GM18867 (cell line): ENCODE measurements at regions not wholly inside any gene's neighbourhood (a gene's known extent, or its start where the extent isn't known, plus 50 kb on each side); places are given as distances from the start of the nearest gene placed in this dataset.

ENCODE experiments used
- ATAC-seq: cut with Tn5 transposase; IDR thresholded peaks from one replicate; pipeline ENCODE4 v1.9.1; 2021; ENCODE audit warnings: mild to moderate bottlenecking, moderate library complexity; ENCODE audit not compliant: unreplicated experiment

DNA sequence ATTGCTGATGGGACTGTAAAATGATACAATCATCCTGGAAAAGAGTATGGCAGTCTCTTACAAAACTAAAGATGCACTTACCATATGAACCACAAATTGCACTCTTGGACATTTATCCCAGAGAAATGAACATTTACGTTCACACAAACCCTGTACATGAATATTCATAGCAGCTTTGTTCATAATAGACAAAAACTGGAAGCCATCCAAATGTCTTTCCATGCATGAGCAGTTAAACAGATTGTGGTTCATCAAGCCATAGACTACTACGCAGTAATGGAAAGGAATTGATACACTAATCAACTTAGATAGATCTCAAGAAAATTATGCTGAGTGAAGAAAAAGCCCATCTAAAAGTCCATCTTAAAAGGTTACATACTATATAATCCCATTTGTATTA lies 156.1 kb upstream of the SLC39A10 start:
- ATAC-seq, result no peak

- no peak for ATAC-seq
These were observed 158.1 kb upstream of the SLC39A10 start for GRCh38 chr2:195498839-195499490.

GRCh38 chr2:195498176-195498575 lies 158.8 kb upstream of the SLC39A10 start:
- peak; percentile 85 for ATAC-seq

DNA sequence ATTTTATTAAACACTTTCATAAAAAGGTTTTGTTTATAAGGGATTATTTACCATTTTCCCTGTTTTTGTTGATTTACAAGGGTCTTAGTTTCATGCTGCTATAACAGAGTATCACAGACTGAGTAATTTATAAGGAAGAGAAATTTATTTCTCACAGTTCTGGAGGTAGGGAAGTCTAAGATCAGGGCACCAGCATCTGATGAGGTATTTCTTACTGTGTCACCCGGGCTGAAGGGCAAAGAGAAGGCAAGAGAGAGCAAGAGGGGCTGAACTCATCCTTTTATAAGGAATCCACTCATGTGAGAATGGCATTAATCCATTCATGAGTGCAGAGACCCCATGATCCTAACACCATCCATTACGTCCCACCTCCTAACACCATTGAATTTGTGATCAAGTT lies 160.0 kb upstream of the SLC39A10 start:
- no peak for ATAC-seq

DNA sequence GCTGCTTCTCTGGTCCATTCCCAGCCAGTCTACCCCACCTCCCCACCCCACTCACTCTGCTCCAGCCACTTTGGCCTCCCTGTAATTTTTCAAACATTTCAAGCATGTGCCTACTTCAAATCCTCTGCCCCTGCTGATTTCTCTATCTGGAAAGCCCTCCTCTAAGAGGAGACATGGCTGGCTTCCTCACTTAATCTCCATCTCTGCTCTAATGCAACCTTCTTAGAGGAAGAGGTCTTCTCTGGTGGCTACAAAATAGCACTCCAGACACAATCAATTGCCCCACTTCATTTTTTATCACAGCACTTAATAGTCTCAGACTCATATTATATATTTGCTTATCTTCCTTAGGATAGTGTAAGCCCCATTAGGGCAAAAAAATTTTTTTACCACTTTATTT lies 161.1 kb upstream of the SLC39A10 start:
- no peak for ATAC-seq

GRCh38 chr2:195495351-195495750 lies 161.7 kb upstream of the SLC39A10 start:
- no peak for ATAC-seq

- ATAC-seq, result no peak
These were observed 162.6 kb upstream of the SLC39A10 start for GRCh38 chr2:195494451-195494850.

- no peak for ATAC-seq
These were observed 163.6 kb upstream of the SLC39A10 start for GRCh38 chr2:195493416-195493815.

DNA sequence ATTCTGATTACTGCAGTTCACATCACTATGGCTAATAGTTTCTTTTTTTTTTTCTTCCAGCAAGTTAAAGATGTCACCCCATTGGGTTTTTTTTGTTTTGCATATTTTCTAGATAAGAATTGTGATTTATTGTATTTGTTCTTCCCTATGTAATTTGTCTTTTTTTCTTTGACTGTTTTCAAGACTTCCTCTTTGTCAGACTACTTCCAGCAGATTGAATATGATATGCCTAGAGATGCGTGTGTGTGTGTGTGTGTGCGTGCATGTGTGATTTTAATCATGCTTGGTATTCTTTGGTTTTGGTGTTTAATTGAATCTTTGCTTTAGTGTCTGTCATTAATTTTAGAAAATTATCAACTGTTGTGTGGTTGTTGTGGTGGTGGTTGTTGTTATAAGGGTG lies 166.7 kb upstream of the SLC39A10 start:
- no peak for ATAC-seq

DNA sequence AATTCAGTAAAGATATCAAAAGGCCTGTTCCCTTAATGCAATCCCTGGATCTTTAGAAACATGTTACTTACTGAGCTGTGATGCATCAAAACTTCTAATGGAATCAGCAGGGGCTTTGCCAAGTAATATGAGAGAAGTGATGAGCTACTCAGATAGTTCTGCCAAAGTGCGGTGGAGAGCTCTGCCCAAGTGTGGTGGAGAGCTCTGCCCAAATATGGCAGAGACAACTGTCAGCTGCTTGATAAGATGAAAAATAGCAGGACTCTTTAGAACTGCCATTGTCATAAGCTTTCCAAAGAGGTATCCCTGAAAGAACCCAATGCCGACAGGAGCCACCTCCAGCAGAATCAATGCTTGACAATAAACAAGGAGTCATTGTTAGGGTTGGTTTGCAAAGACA lies 167.9 kb upstream of the SLC39A10 start:
- no peak for ATAC-seq

DNA sequence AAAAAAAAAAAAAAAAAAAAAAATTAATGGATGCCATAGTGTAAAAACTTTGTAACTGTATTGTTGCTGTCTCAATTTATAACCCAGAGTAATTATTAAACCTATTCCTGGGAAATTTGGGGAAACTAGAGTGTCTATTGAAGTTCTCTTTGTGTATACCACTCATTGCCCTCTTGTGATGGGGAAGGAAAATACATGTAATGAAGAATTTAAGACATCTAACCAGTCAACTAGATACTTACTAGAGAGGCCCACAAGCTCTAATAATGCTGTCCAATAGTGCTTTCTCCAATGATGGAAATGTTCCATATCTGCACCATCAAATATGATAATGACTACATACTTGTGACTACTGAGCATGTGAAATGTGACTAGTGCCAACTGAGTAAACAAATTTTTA lies 168.5 kb upstream of the SLC39A10 start:
- no peak for ATAC-seq

GRCh38 chr2:195486987-195487644 lies 169.9 kb upstream of the SLC39A10 start:
- peak; percentile 93 for ATAC-seq

- no peak for ATAC-seq
These were observed 170.5 kb upstream of the SLC39A10 start for GRCh38 chr2:195486520-195486919.

- no peak for ATAC-seq
These were observed 175.0 kb upstream of the SLC39A10 start for GRCh38 chr2:195482010-195482409.

GRCh38 chr2:195480121-195480520 lies 176.9 kb upstream of the SLC39A10 start:
- no peak for ATAC-seq

- no peak for ATAC-seq
These were observed 177.6 kb upstream of the SLC39A10 start for GRCh38 chr2:195479407-195479806.

DNA sequence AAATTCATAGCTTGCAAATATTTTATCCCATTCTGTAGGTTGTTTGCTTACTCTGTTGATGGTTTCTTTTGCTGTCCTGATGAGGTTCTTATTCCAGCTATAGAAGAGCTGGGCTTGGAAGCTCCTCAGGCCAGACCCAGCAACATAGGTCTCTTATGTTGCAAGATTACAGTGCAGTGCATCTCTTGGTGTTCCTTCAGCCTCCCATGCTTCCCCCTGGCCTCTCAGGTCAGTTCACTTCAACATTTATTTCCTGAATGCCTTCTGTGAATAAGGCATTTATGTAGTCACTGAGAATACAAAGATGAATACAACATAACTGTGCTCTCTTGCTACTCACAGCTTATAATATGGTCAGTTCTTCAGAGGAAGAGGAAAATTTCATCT lies 179.0 kb upstream of the SLC39A10 start:
- peak; percentile 25 for ATAC-seq

DNA sequence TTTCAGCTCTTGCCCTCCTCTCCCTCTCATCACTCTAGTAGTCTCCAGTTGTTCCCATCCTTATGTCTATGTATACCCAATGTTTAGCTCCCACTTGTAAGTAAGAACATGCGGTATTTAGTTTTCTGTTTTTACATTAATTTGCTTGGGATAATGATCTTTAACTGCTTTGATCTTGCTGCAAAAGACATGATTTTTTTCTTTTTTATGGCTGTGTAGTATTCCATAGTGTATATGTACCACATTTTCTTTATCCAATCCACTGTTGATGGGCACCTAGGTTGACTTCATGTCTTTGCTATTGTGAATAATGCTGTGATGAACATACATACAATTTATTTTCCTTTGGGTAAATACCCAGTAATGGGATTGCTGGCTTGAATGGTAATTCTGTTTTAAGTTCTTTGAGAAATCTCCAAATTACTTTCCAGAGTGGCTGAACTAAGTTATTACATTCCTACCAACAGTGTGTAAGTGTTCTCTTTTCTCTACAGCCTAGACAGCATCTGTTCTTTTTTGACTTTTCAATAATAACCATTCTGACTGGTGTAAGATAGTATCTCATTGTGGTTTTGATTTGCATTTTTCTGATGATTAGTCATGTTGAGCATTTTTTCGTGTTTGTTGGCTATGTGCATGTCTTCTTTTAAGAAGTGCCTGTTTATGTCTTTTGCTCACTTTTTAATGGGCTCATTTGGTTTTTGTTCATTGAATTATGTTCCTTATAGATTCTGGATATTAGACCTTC lies 179.6 kb upstream of the SLC39A10 start:
- peak; percentile 87 for ATAC-seq

DNA sequence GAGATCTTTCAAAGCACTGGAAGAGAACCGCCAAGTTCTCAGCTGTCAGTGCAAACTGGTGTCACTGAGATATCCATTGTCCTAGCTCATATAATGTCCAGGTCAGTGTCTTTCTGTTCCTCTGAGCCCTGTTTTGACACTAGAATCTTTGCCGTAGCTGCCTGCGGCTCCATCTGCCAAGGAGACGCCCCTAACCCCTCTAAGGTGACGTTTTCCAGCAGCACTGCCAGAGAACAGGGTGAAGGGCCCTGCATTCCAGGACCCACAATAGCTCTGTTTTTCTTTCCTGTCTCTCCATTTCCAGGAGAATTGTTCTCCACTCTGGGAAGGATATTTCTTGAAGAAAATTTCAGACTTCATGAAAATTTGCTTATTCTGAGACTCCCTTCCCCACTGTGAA lies 181.7 kb upstream of the SLC39A10 start:
- ATAC-seq, result no peak

GRCh38 chr2:195473862-195474261 lies 183.2 kb upstream of the SLC39A10 start:
- no peak for ATAC-seq

DNA sequence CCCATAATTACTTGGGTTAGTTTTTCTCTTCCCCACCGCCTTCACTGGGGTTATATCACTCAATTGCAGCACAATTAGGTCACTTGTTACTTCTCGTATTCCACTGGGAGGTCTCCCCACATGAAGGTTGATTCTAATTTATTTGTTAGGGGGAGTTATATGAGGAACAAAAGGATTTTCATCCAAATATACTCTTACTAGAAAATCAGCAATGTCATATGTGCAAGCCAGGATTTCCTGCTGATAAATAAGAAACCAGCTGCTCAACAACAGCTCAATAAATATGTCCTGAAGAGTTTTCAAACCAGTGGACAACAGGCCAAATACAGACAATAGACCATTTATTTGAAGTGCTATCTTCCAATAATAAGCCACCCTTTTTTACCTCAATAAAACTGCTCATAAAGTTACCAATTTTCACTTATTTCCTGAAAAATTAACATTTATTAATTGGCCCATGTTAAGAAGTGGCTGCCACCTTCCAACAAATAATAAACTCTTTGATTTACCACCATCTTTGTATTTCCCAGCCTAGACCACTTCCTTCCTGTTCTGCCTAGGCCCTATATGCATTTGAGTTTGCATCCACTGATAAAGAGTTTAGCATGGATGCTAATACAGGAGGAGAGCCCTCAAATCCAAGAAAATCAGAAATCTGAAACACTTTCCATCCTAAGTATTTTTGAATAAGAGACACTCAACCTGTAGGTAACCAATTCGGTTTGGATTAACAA lies 184.4 kb upstream of the SLC39A10 start:
- ATAC-seq, result no peak
